ENCODE measurements at regions not wholly inside any gene's neighbourhood (a gene's known extent, or its start where the extent isn't known, plus 50 kb on each side); places are given as distances from the start of the nearest gene placed in this dataset.
A peak's percentile ranks its signal among the peaks of the same experiment; 100 is the strongest.

- no peak for TF ChIP-seq CTCF (IDR thresholded peaks at IDR 0.05; ENCODE audit: insufficient read depth, low read length)
- H3K4me3 ChIP-seq (ENCODE audit: low read depth, low read length), result no peak overlapping the region
- DNase-seq (ENCODE audit: low read depth), result no peak
These were observed 66.3 kb upstream of the PRDM11 start for GRCh38 chr11:45079943-45080719.

- DNase-seq (ENCODE audit: low read depth), result no peak
- TF ChIP-seq CTCF (IDR thresholded peaks at IDR 0.05; ENCODE audit: insufficient read depth, low read length), result no peak
- H3K4me3 ChIP-seq (ENCODE audit: low read depth, low read length), result no peak overlapping the region
These were observed 63.5 kb upstream of the PRDM11 start for GRCh38 chr11:45082744-45083543.

- no peak overlapping the region for H3K4me3 ChIP-seq (ENCODE audit: low read depth, low read length)
- DNase-seq (ENCODE audit: low read depth), result no peak
- TF ChIP-seq CTCF (IDR thresholded peaks at IDR 0.05; ENCODE audit: insufficient read depth, low read length), result peak; percentile 40
These were observed 62.8 kb upstream of the PRDM11 start for GRCh38 chr11:45083544-45084087.

- TF ChIP-seq CTCF (IDR thresholded peaks at IDR 0.05; ENCODE audit: insufficient read depth, low read length), result no peak
- no peak for DNase-seq (ENCODE audit: low read depth)
- H3K4me3 ChIP-seq (ENCODE audit: low read depth, low read length), result no peak overlapping the region
These were observed 60.6 kb upstream of the PRDM11 start for GRCh38 chr11:45085646-45086501.

GRCh38 chr11:45086526-45086925, 59.9 kb upstream of the PRDM11 start:
- no peak for TF ChIP-seq CTCF (IDR thresholded peaks at IDR 0.05; ENCODE audit: insufficient read depth, low read length)
- no peak overlapping the region for H3K4me3 ChIP-seq (ENCODE audit: low read depth, low read length)
- no peak for DNase-seq (ENCODE audit: low read depth)

Data from fibroblast of the aortic adventitia (primary cell).